ENCODE measurements at regions not wholly inside any gene's neighbourhood (a gene's known extent, or its start where the extent isn't known, plus 50 kb on each side); places are given as distances from the start of the nearest gene placed in this dataset.

GRCh38 chr1:229710746-229711145 is 84.7 kb downstream of the URB2 start:
- TF ChIP-seq CTCF (IDR thresholded peaks at IDR 0.05; ENCODE audit: low read depth, low read length): peak; percentile 18
- peak in 1 of 2 donors; percentile 46 for DNase-seq (ENCODE audit: low read depth in 1 of 2, low spot score in 1 of 2)
- Histone ChIP-seq H3K4me1 (ENCODE audit: low read depth) (no peaks in the 10 kb centered on the region), H3K9me3 (ENCODE audit: low read depth) (no peaks in the 10 kb centered on the region), H3K4me3 (no peak overlapping the region), H3K27ac (no peak overlapping the region), H3K27me3 (no peaks in the 10 kb centered on the region), H3K36me3 (no peaks in the 10 kb centered on the region)

GRCh38 chr1:229714306-229714705 is 88.3 kb downstream of the URB2 start:
- Histone ChIP-seq H3K4me3 (no peak overlapping the region), H3K27ac (no peak overlapping the region), H3K27me3 (no peaks in the 10 kb centered on the region), H3K9me3 (ENCODE audit: low read depth) (no peaks in the 10 kb centered on the region), H3K4me1 (ENCODE audit: low read depth) (no peaks in the 10 kb centered on the region), H3K36me3 (no peaks in the 10 kb centered on the region)
- no peak for TF ChIP-seq CTCF (IDR thresholded peaks at IDR 0.05; ENCODE audit: low read depth, low read length)
- no peak for DNase-seq (ENCODE audit: low read depth in 1 of 2, low spot score in 1 of 2)

GRCh38 chr1:229714964-229715603 is 89.0 kb downstream of the URB2 start:
- Histone ChIP-seq H3K27ac (no peak overlapping the region), H3K9me3 (ENCODE audit: low read depth) (no peaks in the 10 kb centered on the region), H3K4me3 (no peak overlapping the region), H3K36me3 (no peaks in the 10 kb centered on the region), H3K27me3 (no peaks in the 10 kb centered on the region), H3K4me1 (ENCODE audit: low read depth) (no peaks in the 10 kb centered on the region)
- DNase-seq (ENCODE audit: low read depth in 1 of 2, low spot score in 1 of 2): peak in 1 of 2 donors; percentile 15
- peak; percentile 30 for TF ChIP-seq CTCF (IDR thresholded peaks at IDR 0.05; ENCODE audit: low read depth, low read length)

GRCh38 chr1:229716069-229716468 is 90.0 kb downstream of the URB2 start:
- no peaks in the 10 kb centered on the region for H3K9me3 ChIP-seq (ENCODE audit: low read depth)
- no peaks in the 10 kb centered on the region for H3K4me1 ChIP-seq (ENCODE audit: low read depth)
- no peak overlapping the region for H3K27ac ChIP-seq
- TF ChIP-seq CTCF (IDR thresholded peaks at IDR 0.05; ENCODE audit: low read depth, low read length): no peak
- H3K27me3 ChIP-seq: no peaks in the 10 kb centered on the region
- no peak overlapping the region for H3K4me3 ChIP-seq
- no peak for DNase-seq (ENCODE audit: low read depth in 1 of 2, low spot score in 1 of 2)
- no peaks in the 10 kb centered on the region for H3K36me3 ChIP-seq

- no peak overlapping the region for H3K27ac ChIP-seq
- no peaks in the 10 kb centered on the region for H3K27me3 ChIP-seq
- no peak for DNase-seq (ENCODE audit: low read depth in 1 of 2, low spot score in 1 of 2)
- H3K9me3 ChIP-seq (ENCODE audit: low read depth): no peaks in the 10 kb centered on the region
- no peak overlapping the region for H3K4me3 ChIP-seq
- no peaks in the 10 kb centered on the region for H3K36me3 ChIP-seq
- no peaks in the 10 kb centered on the region for H3K4me1 ChIP-seq (ENCODE audit: low read depth)
- no peak for TF ChIP-seq CTCF (IDR thresholded peaks at IDR 0.05; ENCODE audit: low read depth, low read length)
Observed at GRCh38 chr1:229716704-229717103, 90.7 kb downstream of the URB2 start.
